Bronchial epithelial cell (primary cell): ENCODE measurements at regions not wholly inside any gene's neighbourhood (a gene's known extent, or its start where the extent isn't known, plus 50 kb on each side); places are given as distances from the start of the nearest gene placed in this dataset.

Source experiments
- DNase-seq: peaks from one replicate; pipeline ENCODE4 v3.0.0-alpha.2; 2010; ENCODE audit warnings: low read depth
- FAIRE-seq: peaks from 2 replicates; lab custom pipeline; 2011; peaks lifted over from hg19 to GRCh38; lab: Jason Lieb, UNC
- H3K27me3 ChIP-seq: 2 replicates; pipeline ENCODE4 v1.5.1; 2011; ENCODE audit warnings: low read length; ENCODE audit not compliant: control insufficient read depth, insufficient read depth
- H3K36me3 ChIP-seq: 2 replicates; pipeline ENCODE4 v1.5.1; 2011; ENCODE audit warnings: low read length; ENCODE audit not compliant: control insufficient read depth, insufficient read depth
- H3K4me3 ChIP-seq: 2 replicates; pipeline ENCODE4 v1.5.1; 2011; ENCODE audit warnings: mild to moderate bottlenecking, low read depth, low read length, control low read depth
- TF ChIP-seq, protein P1 (sequence below): IDR thresholded peaks from 2 replicates; pipeline ENCODE4 v1.5.1; 2011; ENCODE audit warnings: mild to moderate bottlenecking, moderate library complexity, low read length, control low read depth, inconsistent platforms; ENCODE audit not compliant: insufficient read depth, severe bottlenecking

DNA sequence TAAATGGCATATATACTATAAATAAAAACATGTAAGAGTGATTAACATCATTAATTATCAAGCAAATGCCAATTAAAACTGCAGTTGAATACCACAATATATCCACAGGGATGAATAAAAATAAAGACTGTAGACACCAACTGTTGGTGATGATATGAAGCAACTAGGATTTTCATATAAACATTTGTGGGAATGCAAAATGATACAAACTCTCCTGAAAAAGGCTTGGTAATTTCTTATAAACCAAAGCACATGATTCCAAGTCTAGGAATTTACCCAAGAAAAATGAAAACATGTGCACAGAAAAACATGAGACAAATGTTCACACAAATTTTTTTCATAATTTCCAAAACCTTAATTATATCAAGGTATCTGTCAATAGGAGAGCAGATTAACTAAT, 448.1 kb downstream of the ETV1 start:
- TF ChIP-seq, protein P1, sequence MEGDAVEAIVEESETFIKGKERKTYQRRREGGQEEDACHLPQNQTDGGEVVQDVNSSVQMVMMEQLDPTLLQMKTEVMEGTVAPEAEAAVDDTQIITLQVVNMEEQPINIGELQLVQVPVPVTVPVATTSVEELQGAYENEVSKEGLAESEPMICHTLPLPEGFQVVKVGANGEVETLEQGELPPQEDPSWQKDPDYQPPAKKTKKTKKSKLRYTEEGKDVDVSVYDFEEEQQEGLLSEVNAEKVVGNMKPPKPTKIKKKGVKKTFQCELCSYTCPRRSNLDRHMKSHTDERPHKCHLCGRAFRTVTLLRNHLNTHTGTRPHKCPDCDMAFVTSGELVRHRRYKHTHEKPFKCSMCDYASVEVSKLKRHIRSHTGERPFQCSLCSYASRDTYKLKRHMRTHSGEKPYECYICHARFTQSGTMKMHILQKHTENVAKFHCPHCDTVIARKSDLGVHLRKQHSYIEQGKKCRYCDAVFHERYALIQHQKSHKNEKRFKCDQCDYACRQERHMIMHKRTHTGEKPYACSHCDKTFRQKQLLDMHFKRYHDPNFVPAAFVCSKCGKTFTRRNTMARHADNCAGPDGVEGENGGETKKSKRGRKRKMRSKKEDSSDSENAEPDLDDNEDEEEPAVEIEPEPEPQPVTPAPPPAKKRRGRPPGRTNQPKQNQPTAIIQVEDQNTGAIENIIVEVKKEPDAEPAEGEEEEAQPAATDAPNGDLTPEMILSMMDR: no peak
- DNase-seq (no peak), FAIRE-seq (no peak)
- Histone ChIP-seq H3K4me3 (no peak overlapping the region), H3K27me3 (no peaks in the 10 kb centered on the region), H3K36me3 (no peaks in the 10 kb centered on the region)

DNA sequence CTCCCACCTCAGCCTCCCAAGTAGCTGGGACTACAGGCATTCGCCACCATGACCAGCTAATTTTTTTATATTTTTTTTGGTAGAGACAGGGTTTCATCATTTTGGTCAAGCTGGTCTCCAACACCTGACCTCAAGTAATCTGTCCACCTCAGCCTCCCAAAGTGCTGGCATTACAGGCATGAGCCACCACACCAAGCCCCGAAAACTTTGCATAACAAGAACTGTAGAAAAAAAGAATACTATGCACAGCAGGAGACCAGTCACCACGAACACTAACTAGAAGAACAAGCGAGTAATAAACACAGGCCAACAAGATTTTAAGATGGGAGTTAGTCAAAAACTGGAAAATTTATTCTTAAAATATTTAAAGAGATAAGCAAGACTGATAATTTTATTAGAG, 447.0 kb downstream of the ETV1 start:
- no peak overlapping the region for H3K4me3 ChIP-seq
- no peaks in the 10 kb centered on the region for H3K27me3 ChIP-seq
- FAIRE-seq (no peak), DNase-seq (no peak)
- TF ChIP-seq, protein P1: no peak
- H3K36me3 ChIP-seq: no peaks in the 10 kb centered on the region

DNA sequence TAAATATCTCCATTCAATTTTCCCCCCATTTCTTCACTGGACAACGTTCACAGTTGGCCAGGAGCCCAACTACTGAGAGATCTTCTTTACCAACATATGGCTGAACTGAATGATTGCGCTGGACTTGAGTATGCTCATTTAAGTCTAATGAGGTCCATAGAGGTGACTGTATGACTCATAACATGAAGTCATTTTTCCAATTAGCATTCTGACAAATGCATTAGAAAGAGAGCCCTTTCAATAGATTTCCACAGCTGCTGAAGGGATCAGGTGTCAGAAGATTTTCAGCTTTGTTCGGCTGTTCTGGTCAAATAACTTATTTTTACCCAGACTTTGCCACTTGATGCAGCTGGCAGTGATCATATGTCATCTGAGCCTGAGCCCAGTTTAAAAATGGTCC, 438.0 kb downstream of the ETV1 start:
- no peak for FAIRE-seq
- Histone ChIP-seq H3K27me3 (no peaks in the 10 kb centered on the region), H3K36me3 (no peaks in the 10 kb centered on the region), H3K4me3 (no peak overlapping the region)
- TF ChIP-seq, protein P1: no peak
- DNase-seq: peak; percentile 55

DNA sequence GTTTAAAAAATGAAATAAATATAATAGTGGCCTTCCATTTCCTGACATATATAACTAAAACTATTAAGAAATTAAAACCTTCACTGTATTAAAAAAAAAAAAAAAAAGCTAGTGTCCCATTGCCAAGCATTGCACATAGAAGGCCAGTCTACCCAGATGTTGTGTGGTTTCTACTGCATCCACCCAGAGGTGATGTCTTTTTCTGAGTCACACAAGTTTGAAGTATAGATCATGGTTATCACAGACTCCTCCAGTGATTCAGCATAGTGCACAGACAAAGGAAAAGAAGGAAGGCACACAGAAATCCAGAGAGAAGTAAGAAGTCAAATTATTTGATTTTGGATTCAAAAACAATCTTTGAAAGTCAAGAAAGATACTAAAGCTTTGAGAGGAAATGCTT, 429.0 kb downstream of the ETV1 start:
- DNase-seq (peak; percentile 45), FAIRE-seq (no peak)
- Histone ChIP-seq H3K27me3 (no peaks in the 10 kb centered on the region), H3K36me3 (no peaks in the 10 kb centered on the region), H3K4me3 (no peak overlapping the region)
- TF ChIP-seq, protein P1: no peak

DNA sequence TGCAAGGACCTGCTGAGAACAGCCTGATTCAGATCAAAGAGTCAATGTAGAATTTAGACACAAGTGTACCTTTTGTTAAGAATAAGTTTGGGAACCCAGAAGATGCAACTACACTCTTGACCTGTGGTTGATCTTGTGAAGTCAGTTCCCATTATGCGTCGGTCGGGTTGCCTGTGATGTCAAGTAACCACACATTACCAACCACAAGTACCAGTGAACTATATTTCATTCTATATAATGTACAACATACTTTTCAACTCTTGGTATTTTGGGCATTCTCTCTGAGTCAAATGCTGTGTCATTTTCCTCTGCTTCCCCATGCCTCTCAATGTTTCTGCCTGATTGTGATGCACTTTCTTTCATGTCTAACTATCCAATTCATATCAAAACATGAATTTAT, 426.2 kb downstream of the ETV1 start:
- Histone ChIP-seq H3K27me3 (no peaks in the 10 kb centered on the region), H3K4me3 (no peak overlapping the region), H3K36me3 (no peaks in the 10 kb centered on the region)
- TF ChIP-seq, protein P1: no peak
- DNase-seq (no peak), FAIRE-seq (no peak)

DNA sequence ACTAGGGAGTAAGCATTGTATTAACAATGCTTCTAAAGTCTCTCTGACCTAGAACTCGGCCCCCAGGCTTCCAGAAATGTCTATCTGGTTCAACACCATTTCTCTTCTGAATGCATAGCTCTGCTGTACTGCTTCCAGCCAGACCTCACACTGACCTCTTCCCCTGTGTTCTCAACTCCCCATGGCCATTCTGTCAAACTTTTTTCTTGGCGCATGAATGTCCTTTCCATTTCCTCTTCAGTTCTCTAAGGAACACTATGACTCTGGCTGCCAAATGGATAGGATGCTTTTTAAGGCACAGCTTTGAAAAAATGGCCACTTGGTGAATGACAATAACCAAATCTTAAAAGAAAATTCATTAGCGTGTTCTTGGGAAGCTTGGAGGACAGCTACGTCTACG, 425.8 kb downstream of the ETV1 start:
- DNase-seq (no peak), FAIRE-seq (no peak)
- no peaks in the 10 kb centered on the region for H3K36me3 ChIP-seq
- no peaks in the 10 kb centered on the region for H3K27me3 ChIP-seq
- H3K4me3 ChIP-seq: no peak overlapping the region
- TF ChIP-seq, protein P1: no peak
